Cardiac fibroblast (primary cell): ENCODE measurements at regions not wholly inside any gene's neighbourhood (a gene's known extent, or its start where the extent isn't known, plus 50 kb on each side); places are given as distances from the start of the nearest gene placed in this dataset.
"Not testable (repeated sequence)": the region's sequence is repeated elsewhere in the genome, so short reads cannot be mapped to it uniquely, and the experiment has no call there.

Experiments
- DNase-seq, 2 donors: peaks; one replicate each; pipeline versions ENCODE4 v3.0.0 to v3.0.0-alpha.2; 2010; ENCODE audit warnings: low read depth in 2 of 2
- H3K4me3 ChIP-seq, 2 donors: replicated peaks in 1 of 2; 1 replicate in 1 of 2; 2 replicates in 1 of 2; pipeline ENCODE4 v1.5.1; 2011; ENCODE audit warnings: low read depth in 2 of 2, low read length in 2 of 2, mild to moderate bottlenecking in 2 of 2, moderate library complexity in 1 of 2
- TF ChIP-seq, protein P1 (sequence below): IDR thresholded peaks from one replicate; pipeline ENCODE4 v1.5.1; 2011; ENCODE audit warnings: low read depth, mild to moderate bottlenecking, low read length, inconsistent platforms

DNA sequence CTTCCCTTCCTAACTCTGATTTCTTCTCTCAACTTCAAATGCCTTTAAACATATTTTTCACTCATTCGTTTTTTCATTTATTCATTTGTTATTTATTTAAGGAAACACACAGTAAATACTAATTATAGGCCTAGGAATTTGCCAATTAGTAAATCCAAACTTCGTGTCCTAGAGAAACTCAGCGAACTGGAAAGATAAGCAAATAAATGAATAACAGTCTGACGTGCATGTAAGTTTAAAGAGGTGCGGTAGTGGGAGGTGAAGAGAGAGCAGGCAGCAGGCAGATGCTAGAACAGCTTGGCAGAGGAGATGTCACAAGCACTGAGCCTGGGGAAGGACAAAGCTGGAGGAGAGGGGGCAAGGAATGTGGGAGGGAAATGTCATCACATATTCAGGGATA lies 228.2 kb downstream of the DPY19L2 start:
- DNase-seq, result no peak
- TF ChIP-seq, protein P1, sequence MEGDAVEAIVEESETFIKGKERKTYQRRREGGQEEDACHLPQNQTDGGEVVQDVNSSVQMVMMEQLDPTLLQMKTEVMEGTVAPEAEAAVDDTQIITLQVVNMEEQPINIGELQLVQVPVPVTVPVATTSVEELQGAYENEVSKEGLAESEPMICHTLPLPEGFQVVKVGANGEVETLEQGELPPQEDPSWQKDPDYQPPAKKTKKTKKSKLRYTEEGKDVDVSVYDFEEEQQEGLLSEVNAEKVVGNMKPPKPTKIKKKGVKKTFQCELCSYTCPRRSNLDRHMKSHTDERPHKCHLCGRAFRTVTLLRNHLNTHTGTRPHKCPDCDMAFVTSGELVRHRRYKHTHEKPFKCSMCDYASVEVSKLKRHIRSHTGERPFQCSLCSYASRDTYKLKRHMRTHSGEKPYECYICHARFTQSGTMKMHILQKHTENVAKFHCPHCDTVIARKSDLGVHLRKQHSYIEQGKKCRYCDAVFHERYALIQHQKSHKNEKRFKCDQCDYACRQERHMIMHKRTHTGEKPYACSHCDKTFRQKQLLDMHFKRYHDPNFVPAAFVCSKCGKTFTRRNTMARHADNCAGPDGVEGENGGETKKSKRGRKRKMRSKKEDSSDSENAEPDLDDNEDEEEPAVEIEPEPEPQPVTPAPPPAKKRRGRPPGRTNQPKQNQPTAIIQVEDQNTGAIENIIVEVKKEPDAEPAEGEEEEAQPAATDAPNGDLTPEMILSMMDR, result no peak
- H3K4me3 ChIP-seq, result no peak overlapping the region

DNA sequence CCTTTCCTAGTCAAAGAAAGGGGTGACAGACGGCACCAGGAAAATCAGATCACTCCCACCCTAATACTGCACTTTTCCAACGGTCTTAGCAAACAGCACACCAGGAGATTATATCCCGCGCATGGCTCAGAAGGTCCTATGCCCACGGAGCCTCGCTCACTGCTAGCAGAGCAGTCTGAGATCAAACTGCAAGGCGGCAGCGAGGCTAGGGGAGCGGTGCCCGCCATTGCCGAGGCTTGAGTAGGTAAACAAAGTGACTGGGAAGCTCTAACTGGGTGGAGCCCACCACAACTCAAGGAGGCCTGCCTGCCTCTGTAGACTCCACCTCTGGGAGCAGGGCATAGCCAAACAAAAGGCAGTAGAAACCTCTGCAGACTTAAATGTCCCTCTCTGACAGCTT lies 233.9 kb downstream of the DPY19L2 start:
- not testable (repeated sequence) for H3K4me3 ChIP-seq, DNase-seq

DNA sequence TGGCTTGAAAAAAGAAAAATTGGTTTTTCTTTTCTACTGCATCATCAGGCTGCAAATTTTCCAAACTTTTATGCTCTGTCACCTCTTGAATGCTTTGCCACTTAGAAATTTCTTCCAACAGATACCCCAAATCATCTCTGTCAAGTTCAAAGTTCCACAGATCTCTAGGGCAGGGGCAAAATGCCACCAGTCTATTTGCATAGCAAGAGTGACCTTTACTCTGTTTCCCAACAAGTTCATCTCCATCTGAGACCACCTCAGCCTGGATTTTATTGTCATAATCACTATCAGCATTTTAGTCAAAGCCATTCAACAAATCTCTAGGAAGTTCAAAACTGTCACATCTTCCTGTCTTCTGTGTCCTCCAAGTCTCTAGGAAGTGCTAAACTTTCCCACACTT lies 240.3 kb downstream of the DPY19L2 start:
- DNase-seq, H3K4me3 ChIP-seq: not testable (repeated sequence)

DNA sequence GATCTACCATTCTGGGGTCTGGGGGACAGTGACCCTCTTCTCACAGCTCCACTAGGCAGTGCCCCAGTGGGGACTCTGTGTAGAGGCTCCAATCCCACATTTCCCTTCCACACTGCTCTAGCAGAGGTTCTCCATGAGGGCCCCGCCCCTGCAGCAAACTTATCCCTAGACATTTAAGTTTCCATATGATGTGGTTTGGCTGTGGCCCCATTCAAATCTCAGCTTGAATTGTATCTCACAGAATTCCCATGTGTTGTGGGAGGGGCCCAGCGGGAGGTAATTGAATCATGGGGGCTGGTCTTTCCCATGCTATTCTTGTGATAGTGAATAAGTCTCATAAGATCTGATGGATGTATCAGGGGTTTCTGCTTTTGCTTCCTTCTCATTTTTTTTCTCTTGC lies 241.3 kb downstream of the DPY19L2 start:
- H3K4me3 ChIP-seq, DNase-seq: not testable (repeated sequence)

DNA sequence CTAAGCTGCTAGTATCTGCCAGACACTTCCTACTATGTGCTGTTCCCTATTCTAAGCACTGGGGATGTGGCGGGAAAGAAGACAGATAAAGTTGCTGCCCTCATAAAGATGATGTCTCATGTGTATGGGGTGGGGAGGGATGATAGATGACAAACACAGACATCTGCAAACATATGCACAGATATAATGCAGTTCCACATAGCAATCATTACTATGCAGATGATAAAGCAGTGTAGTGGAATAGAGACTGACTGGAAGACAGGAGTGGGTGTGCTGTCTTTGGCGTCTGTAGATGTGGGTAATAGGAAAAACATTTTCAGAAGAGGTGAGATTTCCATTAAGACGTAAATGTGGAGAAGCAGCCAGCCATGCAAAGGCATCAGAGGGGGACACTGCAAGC lies 243.6 kb downstream of the DPY19L2 start:
- TF ChIP-seq, protein P1, result no peak
- no peak for DNase-seq
- H3K4me3 ChIP-seq, result no peak overlapping the region

DNA sequence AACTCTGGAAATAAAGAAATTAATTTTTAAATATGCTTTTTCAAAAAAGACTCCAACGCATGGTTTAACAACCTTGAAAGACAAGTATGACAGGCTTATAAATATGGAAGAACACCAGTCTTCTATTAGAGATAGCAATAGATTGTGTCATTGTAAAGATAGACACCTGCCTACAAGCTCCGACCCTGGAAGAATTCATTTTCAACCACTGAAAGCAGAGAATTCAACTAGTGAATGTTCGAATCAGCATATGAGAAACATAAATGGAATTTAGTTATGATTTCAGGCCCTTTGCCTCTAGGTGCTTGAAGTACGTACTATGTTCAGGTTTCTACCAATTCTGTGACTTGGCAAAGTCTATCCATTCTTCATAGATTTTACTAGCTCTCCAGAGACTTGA lies 244.5 kb downstream of the DPY19L2 start:
- H3K4me3 ChIP-seq, result no peak overlapping the region
- TF ChIP-seq, protein P1, result no peak
- DNase-seq, result peak in 1 of 2 donors; percentile 25

DNA sequence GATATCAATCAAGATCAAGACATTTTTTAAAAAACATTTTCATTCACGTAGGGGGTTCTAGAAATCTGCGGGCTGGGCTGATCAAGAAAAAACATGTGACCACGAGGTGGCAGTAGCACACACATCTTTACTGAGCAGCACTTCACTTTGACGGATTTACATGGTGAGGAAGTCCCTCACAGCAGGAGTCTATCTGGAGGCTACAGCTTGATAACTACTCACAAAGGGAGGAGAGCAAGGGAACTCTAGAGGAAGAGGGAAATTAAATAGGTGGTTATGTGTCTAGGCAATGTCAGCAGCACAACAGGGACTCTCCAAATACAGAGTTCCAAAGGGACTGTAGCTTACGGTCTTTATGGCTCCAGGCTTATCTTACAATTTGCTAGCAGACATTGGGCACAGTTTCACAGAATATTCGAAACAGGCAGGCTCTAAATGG lies 248.1 kb downstream of the DPY19L2 start:
- H3K4me3 ChIP-seq, result no peak overlapping the region
- peak; percentile 63 to 78 for DNase-seq
- TF ChIP-seq, protein P1, result peak; percentile 61

DNA sequence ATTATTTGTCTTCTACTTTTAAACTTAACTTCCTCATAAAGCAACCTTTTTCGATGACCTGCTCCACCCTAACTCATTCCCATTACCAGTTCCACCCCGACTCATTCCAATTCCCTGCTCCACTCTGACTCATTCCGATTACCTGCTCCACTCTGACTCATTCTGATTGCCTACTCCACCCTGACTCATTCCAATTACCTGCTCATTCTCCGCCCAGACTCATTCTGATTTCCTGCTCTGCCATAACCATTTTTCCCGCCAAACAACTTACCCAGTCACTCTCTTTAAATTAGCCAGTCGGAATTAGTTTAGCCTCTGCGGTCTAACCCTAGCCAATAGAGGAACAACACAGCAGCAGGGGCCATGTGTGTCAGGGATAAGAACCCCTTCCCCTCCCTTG lies 249.1 kb downstream of the DPY19L2 start:
- TF ChIP-seq, protein P1, result no peak
- DNase-seq, result no peak
- no peak overlapping the region for H3K4me3 ChIP-seq

DNA sequence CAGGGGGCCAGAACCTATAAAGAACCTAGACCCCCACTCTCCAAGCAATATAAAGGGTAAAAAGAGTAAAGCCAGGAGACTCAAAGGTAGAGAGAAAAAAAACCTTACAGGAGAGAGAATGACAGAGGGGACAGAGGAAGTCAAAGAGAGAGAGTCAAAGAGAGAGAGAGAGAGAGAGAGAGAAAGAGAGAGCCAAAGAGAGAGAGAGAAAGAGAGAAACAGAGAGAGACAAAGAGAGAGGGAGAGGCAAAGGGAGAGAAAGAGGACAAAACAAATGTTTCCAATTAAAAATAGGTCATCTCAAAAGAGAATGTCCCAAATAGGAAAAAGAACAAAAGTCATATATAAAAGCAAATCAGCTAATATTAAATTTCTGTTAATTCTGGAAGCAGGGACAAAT lies 251.5 kb downstream of the DPY19L2 start:
- no peak for DNase-seq
- no peak overlapping the region for H3K4me3 ChIP-seq
- TF ChIP-seq, protein P1, result no peak
